ENCODE measurements at regions not wholly inside any gene's neighbourhood (a gene's known extent, or its start where the extent isn't known, plus 50 kb on each side); places are given as distances from the start of the nearest gene placed in this dataset.

GRCh38 chr2:129709956-129710598 is 269.4 kb upstream of the RAB6C start:
- WGBS (ENCODE audit: low lambda C conversion rate, missing lambda C conversion rate), result 89% methylated on average over 16 of the region's 16 CpGs
- no peak overlapping the region for H3K4me2 ChIP-seq
- DNase-seq (ENCODE audit: low spot score), result no peak
- no peaks in the 10 kb centered on the region for H4K20me1 ChIP-seq (ENCODE audit: insufficient read depth, poor library complexity, severe bottlenecking)
- no peaks in the 10 kb centered on the region for H3K79me2 ChIP-seq
- no peak overlapping the region for H3K27ac ChIP-seq
- no peak overlapping the region for H3K4me3 ChIP-seq
- no peaks in the 10 kb centered on the region for H3K36me3 ChIP-seq (replicated peaks; ENCODE audit: insufficient read depth, low read depth)
- TF ChIP-seq EZH2 (IDR thresholded peaks at IDR 0.05; ENCODE audit: borderline replicate concordance), result no peak
- no peak for TF ChIP-seq EZH2phosphoT487 (IDR thresholded peaks at IDR 0.05; ENCODE audit: low read depth, severe bottlenecking, unreplicated experiment)
- TF ChIP-seq CTCF (IDR thresholded peaks at IDR 0.05; ENCODE audit: poor library complexity), result no peak
- no peaks in the 10 kb centered on the region for H3K4me1 ChIP-seq (ENCODE audit: insufficient read depth)
- no peak overlapping the region for H2AFZ ChIP-seq
- no peaks in the 10 kb centered on the region for H3K9me2 ChIP-seq (replicated peaks; ENCODE audit: insufficient read depth)
- no peaks in the 10 kb centered on the region for H3K27me3 ChIP-seq
- H3K9me3 ChIP-seq (ENCODE audit: low read depth), result no peaks in the 10 kb centered on the region

GRCh38 chr2:129710670-129711495 is 268.6 kb upstream of the RAB6C start:
- Histone ChIP-seq H3K9me2 (replicated peaks; ENCODE audit: insufficient read depth) (no peaks in the 10 kb centered on the region), H3K27me3 (no peaks in the 10 kb centered on the region), H3K79me2 (no peaks in the 10 kb centered on the region), H2AFZ (no peak overlapping the region), H3K36me3 (replicated peaks; ENCODE audit: insufficient read depth, low read depth) (no peaks in the 10 kb centered on the region), H4K20me1 (ENCODE audit: insufficient read depth, poor library complexity, severe bottlenecking) (no peaks in the 10 kb centered on the region), H3K27ac (no peak overlapping the region), H3K4me3 (no peak overlapping the region), H3K4me1 (ENCODE audit: insufficient read depth) (no peaks in the 10 kb centered on the region), H3K9me3 (ENCODE audit: low read depth) (no peaks in the 10 kb centered on the region), H3K4me2 (no peak overlapping the region)
- DNase-seq (ENCODE audit: low spot score), result no peak
- TF ChIP-seq CTCF (IDR thresholded peaks at IDR 0.05; ENCODE audit: poor library complexity) (no peak), EZH2phosphoT487 (IDR thresholded peaks at IDR 0.05; ENCODE audit: low read depth, severe bottlenecking, unreplicated experiment) (no peak), EZH2 (IDR thresholded peaks at IDR 0.05; ENCODE audit: borderline replicate concordance) (no peak)
- WGBS (ENCODE audit: low lambda C conversion rate, missing lambda C conversion rate), result 94% methylated on average over 32 of the region's 32 CpGs

- Histone ChIP-seq H2AFZ (no peak overlapping the region), H3K4me3 (no peak overlapping the region), H3K27me3 (no peaks in the 10 kb centered on the region), H3K9me2 (replicated peaks; ENCODE audit: insufficient read depth) (no peaks in the 10 kb centered on the region), H3K27ac (no peak overlapping the region), H3K79me2 (no peaks in the 10 kb centered on the region), H3K4me1 (ENCODE audit: insufficient read depth) (no peaks in the 10 kb centered on the region), H3K36me3 (replicated peaks; ENCODE audit: insufficient read depth, low read depth) (no peaks in the 10 kb centered on the region), H3K4me2 (no peak overlapping the region), H4K20me1 (ENCODE audit: insufficient read depth, poor library complexity, severe bottlenecking) (no peaks in the 10 kb centered on the region), H3K9me3 (ENCODE audit: low read depth) (no peaks in the 10 kb centered on the region)
- DNase-seq (ENCODE audit: low spot score), result no peak
- TF ChIP-seq EZH2phosphoT487 (IDR thresholded peaks at IDR 0.05; ENCODE audit: low read depth, severe bottlenecking, unreplicated experiment), result no peak
- no peak for TF ChIP-seq CTCF (IDR thresholded peaks at IDR 0.05; ENCODE audit: poor library complexity)
- TF ChIP-seq EZH2 (IDR thresholded peaks at IDR 0.05; ENCODE audit: borderline replicate concordance), result no peak
- WGBS (ENCODE audit: low lambda C conversion rate, missing lambda C conversion rate), result 86% methylated on average over 7 of the region's 7 CpGs
These were observed 267.4 kb upstream of the RAB6C start for GRCh38 chr2:129711816-129712675.
